ENCODE measurements at regions not wholly inside any gene's neighbourhood (a gene's known extent, or its start where the extent isn't known, plus 50 kb on each side); places are given as distances from the start of the nearest gene placed in this dataset.
"Not testable (repeated sequence)": the region's sequence is repeated elsewhere in the genome, so short reads cannot be mapped to it uniquely, and the experiment has no call there.

DNA sequence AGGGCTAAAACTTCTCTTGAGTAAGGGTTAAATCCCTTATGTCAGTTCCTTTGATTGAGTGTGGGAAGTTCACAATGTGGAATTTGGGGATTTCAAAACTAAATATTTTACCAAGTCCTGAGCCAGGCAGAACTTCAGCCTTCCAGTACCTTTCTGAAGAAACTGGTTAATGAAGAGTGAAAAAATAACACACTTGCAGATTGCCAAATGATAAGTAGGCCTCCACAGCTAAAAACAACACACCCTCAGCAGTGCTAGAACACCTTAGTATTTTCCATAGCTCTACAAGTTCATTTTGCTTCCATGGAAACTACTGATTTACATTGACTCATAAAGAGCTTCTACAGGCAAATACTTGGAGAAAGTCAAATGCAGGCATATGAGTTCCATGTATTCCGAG lies 326.8 kb downstream of the ZNF674 start:
- DNase-seq, result no peak

DNA sequence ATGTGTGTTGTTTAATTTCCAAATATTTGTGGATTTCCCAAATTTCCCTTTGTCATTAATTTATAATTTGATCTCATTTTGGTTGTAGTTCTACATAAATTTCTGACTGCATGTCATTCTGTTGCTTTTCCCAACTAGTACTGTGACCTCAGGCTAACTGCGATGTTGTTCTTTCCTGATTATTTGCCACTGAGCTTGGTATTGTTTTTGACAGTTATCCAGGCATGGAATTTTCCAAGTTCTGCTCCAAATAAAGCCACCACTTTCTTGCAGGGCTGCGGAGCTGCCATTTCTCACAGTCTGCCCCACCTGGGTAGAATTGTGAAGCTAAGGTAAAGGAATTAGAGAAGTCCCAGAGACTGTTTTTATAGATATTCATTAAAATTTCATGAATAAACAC lies 328.8 kb downstream of the ZNF674 start:
- DNase-seq, result no peak

DNA sequence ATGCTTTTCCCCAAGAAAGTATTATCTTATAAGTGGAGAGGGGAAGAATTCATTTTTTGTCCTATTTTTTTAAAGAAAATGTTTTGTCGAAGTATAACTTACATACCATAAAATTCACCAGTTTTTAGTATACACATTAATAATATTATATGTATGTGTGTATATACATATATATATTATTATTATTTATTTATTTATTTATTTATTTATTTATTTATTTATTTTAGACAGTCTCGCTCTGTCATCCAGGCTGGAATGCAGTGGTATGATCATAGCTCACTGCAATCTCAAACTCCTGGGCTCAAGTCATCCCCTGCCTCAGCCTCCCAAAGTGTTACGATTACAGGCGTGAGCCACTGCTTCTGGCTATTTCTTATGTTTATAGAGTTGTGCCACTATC lies 334.1 kb downstream of the ZNF674 start:
- DNase-seq, result no peak

DNA sequence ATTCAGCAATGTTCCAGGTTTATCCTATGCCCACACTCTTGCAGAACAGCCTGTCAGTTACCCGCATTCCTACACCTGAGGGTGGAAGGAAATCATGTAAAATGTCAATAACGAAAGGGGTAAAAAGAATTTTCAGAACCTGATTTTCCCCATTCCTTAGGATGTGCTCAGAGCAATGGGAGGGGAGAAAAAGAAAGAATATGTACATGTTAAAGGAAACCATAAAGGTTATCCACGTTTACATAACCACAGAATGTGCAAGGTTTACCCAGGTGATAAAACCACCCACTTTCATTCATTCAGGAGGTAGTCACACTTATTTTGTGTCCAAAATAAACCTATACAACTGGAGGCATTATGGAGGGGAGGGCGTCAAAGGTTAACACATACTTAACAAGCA lies 335.5 kb downstream of the ZNF674 start:
- DNase-seq, result no peak

DNA sequence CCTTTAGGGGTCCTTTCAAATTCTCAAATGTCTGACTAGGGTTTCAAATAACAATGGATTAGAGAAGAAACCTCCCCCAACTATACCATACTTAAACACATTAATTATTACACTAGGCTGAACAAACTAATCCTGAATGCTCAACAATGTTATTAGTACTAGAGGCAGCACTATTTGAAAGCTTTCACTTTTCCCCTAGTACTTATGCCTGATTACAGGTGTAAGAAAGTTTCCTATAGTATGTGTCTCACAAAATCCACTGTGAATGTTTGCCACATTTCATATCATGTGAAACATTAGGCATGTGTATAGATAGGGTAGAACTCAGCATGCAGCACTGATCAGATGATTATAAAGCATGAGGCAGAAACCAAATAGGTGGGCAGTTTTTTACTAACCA lies 336.2 kb downstream of the ZNF674 start:
- no peak for DNase-seq

DNA sequence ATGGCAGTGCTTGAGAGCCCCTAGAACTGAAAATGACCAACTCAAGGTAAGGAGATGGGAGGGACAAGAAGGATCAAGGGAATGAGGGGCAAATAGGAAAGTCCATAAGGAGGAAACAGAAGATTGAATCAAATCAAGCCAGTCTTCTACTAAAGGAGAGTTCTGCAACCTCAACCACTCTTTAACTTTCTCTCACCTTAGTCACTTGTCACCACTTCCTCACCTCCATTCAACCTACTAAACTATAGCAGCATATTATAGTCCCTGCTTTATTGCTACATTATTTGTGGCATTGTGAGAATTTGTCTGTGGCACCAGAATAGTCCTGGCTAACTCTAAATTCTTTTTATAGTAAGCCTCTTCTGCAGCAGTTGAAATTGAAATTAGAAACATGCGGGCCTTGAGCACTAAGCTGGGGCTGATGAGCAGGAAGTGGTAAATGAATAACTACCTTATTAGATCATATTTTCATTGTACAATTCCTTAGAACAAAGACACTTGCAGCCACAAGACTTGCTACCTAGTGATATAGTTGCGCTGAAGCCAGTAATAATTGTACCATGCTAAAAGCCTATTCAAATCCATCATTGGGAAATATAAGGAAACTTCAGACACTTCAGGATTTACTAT lies 336.9 kb downstream of the ZNF674 start:
- no peak for DNase-seq

DNA sequence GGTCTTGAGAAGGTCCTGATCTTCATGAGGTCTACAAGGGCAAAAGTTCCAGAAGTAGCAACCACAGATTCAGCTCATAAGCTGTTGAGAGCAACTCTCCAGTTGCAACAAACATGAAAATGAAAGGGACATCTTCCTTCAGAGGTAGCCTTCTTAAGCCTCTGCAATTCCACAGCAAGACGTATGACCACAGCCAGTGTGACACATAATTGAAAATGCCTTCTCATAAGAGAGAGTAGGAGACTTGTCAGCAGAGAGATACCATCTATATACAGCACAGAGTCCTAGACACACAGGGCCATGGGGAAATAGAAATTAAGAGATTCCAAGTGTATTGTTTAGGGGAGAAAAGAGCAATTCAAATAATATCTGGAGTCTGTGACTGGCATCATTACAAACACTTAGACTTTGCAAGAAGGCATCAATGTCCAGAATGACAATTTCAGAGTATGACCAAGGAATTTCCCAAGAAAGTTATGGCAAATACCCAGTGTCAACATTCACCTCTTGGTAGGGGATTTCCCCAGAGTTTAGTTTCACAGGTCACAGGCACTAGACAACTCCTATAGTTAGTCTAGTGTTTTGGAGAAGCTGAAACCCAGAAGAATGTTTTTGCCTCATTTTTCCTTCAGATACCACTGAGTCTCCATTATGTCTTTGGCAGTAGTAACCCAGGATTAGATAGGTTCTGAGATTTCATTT lies 340.3 kb downstream of the ZNF674 start:
- DNase-seq, result no peak

DNA sequence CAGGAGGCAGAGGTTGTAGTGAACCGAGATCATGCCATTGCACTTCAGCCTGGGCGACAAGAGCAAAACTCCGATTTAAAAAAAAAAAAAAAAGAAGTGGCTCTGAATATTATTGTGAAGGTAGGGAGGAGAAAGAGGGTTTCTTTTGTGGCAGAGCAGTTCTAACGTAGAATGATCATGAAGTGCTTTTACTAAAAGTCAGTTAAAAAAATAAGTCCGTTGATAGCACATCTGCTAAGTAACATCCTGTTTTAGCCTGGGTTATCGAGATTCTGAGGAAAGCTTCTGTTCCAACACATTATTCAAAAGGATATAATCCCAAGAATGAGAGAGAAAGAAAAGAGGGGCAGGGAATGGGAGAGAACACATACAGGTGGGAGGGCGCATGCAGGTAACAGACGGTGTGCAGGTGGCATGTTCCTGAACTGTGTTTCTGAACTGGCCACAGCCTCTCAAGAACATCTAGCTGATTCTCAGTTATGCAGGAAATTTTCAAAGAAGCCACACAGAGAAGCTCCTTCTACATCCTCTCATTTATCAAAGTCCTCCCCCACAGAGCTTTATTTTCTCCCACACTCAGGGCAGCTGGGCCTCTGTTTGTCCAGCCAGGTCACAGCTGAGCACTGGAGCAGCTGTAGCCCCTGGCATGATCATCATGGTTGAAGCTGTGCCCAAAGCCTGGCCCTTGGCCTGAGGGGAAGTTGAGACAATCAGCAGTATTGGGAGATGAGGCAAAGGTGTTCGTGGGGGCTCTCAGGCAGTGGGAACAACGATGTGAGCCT lies 342.3 kb downstream of the ZNF674 start:
- no peak for DNase-seq

DNA sequence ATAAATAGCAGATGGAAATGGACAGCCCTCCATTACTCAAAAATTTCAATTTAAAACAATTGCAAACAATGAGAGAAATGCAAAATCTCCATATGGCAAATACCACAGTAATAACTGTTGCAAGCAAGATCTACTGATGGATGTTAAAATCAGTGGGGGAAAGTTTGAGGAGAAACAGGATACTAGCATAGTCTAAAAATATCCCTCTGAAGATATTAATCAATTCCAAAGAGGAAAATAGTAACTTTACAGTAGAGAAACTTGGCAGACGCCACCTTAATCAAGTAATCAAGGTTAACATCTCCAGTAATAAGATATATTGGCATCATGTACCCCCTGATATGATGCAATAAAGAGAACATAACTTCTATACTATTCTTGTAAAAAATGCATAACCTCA lies 344.8 kb downstream of the ZNF674 start:
- no peak for DNase-seq

DNA sequence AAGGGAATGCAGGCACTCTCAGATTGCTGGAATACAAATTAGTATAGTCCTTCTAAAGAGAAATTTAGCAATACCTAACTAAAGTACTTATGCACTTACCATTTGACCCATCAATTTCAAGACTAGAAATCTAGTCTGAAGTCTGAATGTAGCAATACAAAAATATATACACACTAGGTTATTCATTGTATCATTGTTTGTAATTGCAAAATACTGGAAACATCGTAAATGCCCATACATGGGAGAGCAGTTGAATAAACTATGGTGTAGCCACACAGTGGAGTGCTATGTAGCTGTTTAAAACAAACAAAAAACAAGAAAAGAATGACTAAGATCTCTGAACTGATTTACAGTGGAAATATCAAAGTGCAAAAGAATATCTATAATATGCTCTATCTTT lies 346.4 kb downstream of the ZNF674 start:
- DNase-seq, result no peak

DNA sequence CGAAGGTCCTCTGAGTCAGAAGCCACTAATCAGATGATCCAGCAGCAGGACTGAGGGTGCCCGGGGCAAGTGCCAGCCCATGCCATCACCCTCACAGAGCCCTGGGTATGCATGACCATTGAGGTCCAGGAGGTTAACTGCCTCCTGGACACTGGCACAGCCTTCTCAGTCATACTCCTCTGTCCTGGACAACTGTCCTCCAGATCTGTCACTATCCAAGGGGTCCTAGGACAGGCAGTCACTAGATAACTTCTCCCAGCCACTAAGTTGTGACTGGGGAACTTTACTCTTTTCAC lies 358.5 kb downstream of the ZNF674 start:
- DNase-seq, result not testable (repeated sequence)

DNA sequence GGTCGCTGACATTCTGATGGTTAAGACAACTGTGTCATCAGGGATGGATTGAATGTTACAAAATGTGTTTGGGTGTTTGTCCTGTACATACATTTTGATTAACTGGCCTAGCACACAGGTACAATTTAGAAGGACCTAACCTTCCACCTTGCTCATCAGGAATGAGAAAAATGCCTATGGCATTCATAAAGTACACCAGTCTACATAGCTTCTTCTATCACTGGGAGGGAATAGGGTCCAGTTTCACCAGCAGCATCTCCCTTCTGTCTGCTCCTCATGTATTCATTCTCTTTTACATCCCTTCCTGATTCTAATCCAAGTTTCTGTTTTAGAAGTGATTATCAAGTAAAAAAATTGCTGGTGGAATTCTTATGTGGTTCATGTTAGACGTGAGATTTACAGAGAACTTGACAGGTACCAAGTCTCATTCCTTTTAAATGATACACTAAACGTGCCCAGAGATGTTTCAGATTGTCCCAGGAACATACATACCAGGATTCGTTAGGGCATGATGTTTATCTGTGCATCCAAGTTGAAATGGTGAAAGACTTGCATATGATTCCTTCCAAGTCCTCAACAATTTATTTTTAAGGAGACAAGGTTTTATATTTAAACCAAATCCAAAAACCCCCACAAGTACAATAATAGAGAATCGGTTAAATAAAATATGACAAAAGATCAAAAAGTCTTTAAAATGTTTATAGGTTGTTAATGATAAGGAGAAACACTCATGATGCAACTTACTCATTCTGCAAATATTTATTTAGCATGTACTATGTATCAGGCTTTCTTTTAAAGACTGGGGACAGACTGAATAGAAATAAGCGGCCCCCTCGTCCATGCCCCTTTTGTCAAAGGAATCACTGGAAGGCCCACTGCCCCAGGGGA lies 359.1 kb downstream of the ZNF674 start:
- no peak for DNase-seq

DNA sequence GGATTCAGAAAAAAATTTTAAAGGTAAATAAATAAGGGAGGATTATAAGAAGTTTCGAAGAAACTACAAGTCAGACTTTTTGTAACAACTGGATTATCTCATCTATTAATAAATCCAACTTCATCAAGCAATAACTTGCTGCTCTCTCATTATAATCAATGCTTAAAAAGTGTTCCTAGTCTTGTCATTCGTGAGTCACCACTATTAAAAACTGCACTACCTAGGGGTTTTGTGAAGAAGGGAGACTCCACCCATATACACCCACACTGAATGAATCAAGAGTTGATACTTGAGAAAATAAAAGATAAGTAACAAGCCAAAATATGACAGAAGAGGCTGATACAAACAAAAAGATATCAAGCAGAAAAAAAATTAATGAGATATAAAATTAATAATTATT lies 360.5 kb downstream of the ZNF674 start:
- no peak for DNase-seq

DNA sequence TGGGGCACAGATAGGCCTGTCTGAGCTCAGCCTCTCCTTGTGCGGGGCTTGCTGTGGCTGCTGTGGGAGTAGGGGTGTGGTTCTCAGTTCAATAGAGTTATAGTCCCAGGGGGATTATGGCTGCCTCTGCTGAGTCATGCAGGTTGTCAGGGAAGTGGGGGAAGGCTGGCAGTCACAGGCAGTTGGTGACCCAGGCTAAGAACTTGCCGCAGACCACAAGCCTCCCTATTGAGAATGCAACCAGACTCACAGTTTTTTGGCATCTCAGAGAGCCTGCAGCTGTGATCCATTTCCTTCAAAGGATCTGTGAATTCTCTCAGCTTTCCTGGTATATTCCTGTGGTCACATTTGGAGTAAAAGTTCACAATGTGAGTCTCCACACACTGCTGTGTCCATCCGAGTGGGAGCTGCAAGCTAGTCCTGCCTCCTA lies 364.9 kb downstream of the ZNF674 start:
- DNase-seq, result no peak

DNA sequence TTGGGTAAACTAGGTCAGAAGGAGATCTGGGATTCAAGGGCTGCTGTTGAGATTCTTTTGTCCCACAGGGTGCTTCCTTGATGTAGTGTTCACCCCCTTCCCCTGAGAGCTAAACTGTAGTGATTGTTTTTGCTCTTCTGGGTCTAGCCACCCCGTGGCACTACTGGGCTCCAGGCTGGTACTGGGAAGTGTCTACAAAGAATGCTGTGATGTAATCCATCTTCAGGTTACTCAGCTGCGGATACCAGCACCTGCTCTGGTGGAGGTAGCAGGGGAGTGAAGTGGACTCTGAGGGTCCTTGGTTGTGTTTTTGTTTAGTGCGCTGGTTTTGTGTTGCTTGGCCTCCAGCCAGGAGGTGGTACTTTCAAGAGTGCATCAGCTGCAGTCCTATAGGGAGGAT lies 365.5 kb downstream of the ZNF674 start:
- DNase-seq, result no peak

DNA sequence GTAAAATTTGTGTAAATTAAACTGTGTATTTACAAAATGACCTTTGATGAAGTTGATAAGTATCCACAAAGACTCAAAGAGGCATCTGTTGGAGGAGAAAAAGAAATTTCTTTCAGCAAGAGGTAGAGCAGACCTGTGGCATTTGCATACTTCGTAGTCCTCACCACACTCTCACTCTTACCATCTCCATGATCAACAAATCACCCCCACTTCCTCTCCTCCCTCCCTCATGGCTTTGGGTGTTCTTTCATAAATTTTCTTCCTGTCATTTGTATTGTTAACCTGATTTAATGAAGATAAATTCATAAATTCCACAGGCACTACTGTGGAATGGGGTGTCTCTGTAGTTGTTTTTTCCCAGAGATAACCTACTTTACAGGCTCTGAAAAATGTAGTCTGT lies 366.5 kb downstream of the ZNF674 start:
- DNase-seq, result no peak

DNA sequence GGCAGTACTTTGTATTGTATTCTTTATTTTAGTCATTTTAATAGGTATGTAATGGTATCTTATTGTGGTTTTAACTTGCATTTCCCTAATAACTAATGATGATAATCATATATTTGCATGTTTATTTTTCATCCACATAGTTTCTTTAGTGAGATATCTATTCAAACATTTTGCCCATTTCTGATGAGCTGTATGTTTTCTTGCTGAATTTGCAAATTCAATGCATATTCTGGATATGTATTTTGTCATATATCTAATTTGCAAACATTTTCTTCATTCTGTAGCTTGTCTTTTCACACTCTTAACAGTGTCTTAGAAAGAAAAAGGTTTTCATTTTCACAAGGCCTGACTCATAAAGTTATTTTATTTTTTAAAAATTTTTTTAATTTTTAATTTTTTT lies 372.1 kb downstream of the ZNF674 start:
- DNase-seq, result no peak

DNA sequence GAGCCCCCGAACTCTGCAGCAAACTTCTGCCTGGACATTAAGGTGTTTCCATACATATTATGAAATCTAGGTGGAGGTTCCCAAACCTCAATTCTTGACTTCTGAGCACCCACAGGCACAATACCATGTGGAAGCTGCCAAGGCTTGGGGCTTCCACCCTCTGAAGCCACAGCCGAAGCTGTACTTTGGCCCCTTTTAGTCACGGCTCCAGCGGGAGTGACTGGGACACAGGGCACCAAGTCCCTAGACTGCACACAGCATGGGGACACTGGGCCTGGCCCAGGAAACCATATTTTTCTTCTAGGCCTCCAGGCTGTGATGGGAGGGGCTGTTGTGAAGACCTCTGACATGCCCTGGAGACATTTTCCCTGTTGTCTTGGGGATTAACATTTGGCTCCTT lies 373.8 kb downstream of the ZNF674 start:
- not testable (repeated sequence) for DNase-seq

DNA sequence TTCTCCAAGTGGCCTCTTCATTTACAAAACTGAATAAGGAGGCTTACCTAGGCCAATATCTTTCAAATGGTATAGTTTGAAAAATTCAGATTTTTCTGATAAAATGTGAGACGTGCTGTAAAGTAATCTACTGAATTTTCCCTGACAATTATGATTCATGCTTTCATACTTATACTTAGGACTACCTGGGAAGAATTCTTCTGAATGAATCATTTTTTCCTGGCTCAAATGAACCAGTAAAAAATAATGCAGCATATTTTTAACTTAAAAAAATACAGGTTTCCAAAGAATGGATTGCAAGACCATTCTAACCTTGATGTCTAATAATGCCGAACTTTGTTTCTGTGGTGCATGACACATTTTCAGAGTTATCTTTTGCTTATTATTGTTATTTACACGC lies 375.4 kb downstream of the ZNF674 start:
- DNase-seq, result no peak

DNA sequence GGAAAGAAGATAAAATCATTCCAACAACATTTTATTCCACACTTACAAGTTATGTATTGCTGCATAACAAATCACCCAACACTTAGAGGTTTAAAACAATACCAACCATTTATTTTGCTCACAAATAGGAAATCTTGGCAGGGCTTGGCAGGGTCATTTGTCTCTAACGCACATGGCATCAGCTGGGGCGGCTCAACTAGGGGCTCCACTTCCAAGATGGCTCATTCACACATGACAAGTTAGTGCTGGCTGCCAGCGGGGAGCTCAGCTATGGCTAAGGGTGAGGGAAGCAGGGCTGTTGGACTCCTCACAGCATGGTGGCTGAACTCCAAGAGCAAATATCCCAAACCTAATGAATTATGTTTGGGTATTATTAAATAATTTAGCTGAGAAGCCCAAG lies 377.0 kb downstream of the ZNF674 start:
- DNase-seq, result no peak

DNA sequence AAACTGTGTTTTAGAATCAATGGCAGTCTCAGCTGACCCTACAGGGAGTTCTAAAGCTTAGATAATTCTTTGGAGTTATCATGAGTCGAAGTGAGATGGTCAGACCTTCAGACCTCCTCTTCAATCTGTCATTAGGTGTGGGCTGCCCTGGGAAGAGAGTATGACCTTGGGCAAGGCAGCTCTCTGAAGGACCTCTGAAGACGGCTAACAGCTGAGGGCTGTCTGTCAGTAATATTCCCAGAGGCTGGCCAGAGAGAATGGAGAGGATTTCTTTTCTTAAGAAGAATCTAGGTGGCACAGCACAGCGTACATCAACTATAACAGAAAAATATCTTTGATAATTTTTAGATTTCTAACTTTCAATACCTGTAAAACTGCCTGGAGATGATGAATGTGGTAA lies 379.4 kb downstream of the ZNF674 start:
- DNase-seq, result no peak

DNA sequence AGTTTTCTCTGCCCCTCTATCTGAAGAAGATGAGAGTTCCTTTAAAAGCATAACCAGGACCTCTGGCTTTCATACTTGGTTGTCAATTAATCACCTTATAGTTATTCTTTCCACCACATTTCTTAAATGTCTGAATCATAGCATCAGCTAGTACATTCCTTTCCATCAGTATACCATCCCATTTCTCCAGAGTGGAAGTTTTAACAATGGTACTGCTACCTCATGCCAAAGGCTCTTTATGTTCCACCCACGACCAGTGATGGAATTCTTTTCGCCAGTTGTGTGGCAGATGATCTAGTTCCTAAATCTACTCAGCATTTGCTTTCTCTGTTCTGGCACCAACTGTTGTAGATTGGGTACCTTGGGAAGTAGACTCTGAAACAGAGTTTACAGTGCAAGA lies 379.8 kb downstream of the ZNF674 start:
- DNase-seq, result no peak

DNA sequence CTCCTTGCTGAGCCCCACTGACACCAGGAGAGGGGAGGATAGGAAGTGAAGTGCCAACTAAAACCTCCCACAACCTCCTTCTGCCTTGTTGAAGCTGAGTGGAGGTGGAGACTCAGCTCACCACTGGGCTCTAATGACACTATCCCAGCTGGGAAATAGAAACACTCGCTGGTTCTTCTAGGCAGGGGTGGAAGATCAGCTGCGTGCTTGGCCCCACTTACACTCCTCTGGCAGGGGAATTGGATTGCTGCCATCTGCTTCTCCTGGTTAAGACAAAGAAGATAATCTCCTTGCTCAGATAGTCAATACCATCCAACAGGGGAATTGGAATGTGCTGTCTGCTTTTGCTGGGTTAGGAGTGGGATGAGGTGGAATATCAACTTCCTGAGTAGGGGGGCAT lies 392.5 kb downstream of the ZNF674 start:
- DNase-seq, result no peak

All from activated CD4-positive, alpha-beta T cell treated with anti-CD3 and anti-CD28 coated beads, Interleukin-2, amount 50 U/mL, for 48 hours (primary cell).